HG02623 (cell line): ENCODE measurements at regions not wholly inside any gene's neighbourhood (a gene's known extent, or its start where the extent isn't known, plus 50 kb on each side); places are given as distances from the start of the nearest gene placed in this dataset.
"Not testable (repeated sequence)": the region's sequence is repeated elsewhere in the genome, so short reads cannot be mapped to it uniquely, and the experiment has no call there.

Experiments
- ATAC-seq: cut with Tn5 transposase; IDR thresholded peaks from one replicate; pipeline ENCODE4 v1.9.1; 2021; ENCODE audit warnings: moderate library complexity; ENCODE audit not compliant: unreplicated experiment

- ATAC-seq: no peak
Measured at GRCh38 chr3:162597226-162597625, 1100.6 kb downstream of the OTOL1 start.

GRCh38 chr3:162598500-162598899 is 1101.9 kb downstream of the OTOL1 start:
- ATAC-seq: not testable (repeated sequence)

GRCh38 chr3:162599742-162600141 is 1103.1 kb downstream of the OTOL1 start:
- not testable (repeated sequence) for ATAC-seq

- no peak for ATAC-seq
Measured at GRCh38 chr3:162601101-162601670, 1104.6 kb downstream of the OTOL1 start.

GRCh38 chr3:162602619-162603018 is 1106.0 kb downstream of the OTOL1 start:
- no peak for ATAC-seq

GRCh38 chr3:162605651-162606204 is 1109.1 kb downstream of the OTOL1 start:
- ATAC-seq: no peak

GRCh38 chr3:162610261-162610660 is 1113.7 kb downstream of the OTOL1 start:
- ATAC-seq: no peak

GRCh38 chr3:162612991-162613390 is 1116.4 kb downstream of the OTOL1 start:
- ATAC-seq: no peak

- ATAC-seq: no peak
Measured at GRCh38 chr3:162626172-162626571, 1129.6 kb downstream of the OTOL1 start.

- ATAC-seq: no peak
Measured at GRCh38 chr3:162628531-162628930, 1131.9 kb downstream of the OTOL1 start.

GRCh38 chr3:162629372-162629771 is 1132.8 kb downstream of the OTOL1 start:
- ATAC-seq: no peak

- ATAC-seq: no peak
Measured at GRCh38 chr3:162632672-162633071, 1136.1 kb downstream of the OTOL1 start.

- ATAC-seq: not testable (repeated sequence)
Measured at GRCh38 chr3:162640208-162640607, 1143.6 kb downstream of the OTOL1 start.

- ATAC-seq: no peak
Measured at GRCh38 chr3:162641317-162641716, 1144.7 kb downstream of the OTOL1 start.

- no peak for ATAC-seq
Measured at GRCh38 chr3:162641907-162642306, 1145.3 kb downstream of the OTOL1 start.

- ATAC-seq: no peak
Measured at GRCh38 chr3:162643245-162643644, 1146.6 kb downstream of the OTOL1 start.

- ATAC-seq: no peak
Measured at GRCh38 chr3:162647321-162647720, 1150.7 kb downstream of the OTOL1 start.

- no peak for ATAC-seq
Measured at GRCh38 chr3:162658003-162658402, 1161.4 kb downstream of the OTOL1 start.

- ATAC-seq: no peak
Measured at GRCh38 chr3:162665684-162666391, 1169.2 kb downstream of the OTOL1 start.

GRCh38 chr3:162666835-162667234 is 1170.2 kb downstream of the OTOL1 start:
- no peak for ATAC-seq

- no peak for ATAC-seq
Measured at GRCh38 chr3:162670181-162670580, 1173.6 kb downstream of the OTOL1 start.

- no peak for ATAC-seq
Measured at GRCh38 chr3:162677475-162677874, 1180.9 kb downstream of the OTOL1 start.
